ENCODE measurements at regions not wholly inside any gene's neighbourhood (a gene's known extent, or its start where the extent isn't known, plus 50 kb on each side); places are given as distances from the start of the nearest gene placed in this dataset.

GRCh38 chrX:45885931-45886330 is 659.3 kb downstream of the ZNF674 start:
- no peak for TF ChIP-seq CTCF (conservative IDR thresholded peaks at IDR 0.05; ENCODE audit: control insufficient read depth, insufficient read depth, low read depth, low read length)
- no peak for DNase-seq (ENCODE audit: low read depth)
- H3K4me3 ChIP-seq (ENCODE audit: control insufficient read depth, low read depth, low read length), result no peak overlapping the region

- no peak for TF ChIP-seq CTCF (conservative IDR thresholded peaks at IDR 0.05; ENCODE audit: control insufficient read depth, insufficient read depth, low read depth, low read length)
- no peak overlapping the region for H3K4me3 ChIP-seq (ENCODE audit: control insufficient read depth, low read depth, low read length)
- DNase-seq (ENCODE audit: low read depth), result no peak
These were observed 665.7 kb downstream of the ZNF674 start for GRCh38 chrX:45879512-45879911.

- no peak for DNase-seq (ENCODE audit: low read depth)
- no peak overlapping the region for H3K4me3 ChIP-seq (ENCODE audit: control insufficient read depth, low read depth, low read length)
- TF ChIP-seq CTCF (conservative IDR thresholded peaks at IDR 0.05; ENCODE audit: control insufficient read depth, insufficient read depth, low read depth, low read length), result no peak
These were observed 669.0 kb downstream of the ZNF674 start for GRCh38 chrX:45876206-45876605.

GRCh38 chrX:45873781-45874180 is 671.4 kb downstream of the ZNF674 start:
- TF ChIP-seq CTCF (conservative IDR thresholded peaks at IDR 0.05; ENCODE audit: control insufficient read depth, insufficient read depth, low read depth, low read length), result no peak
- H3K4me3 ChIP-seq (ENCODE audit: control insufficient read depth, low read depth, low read length), result no peak overlapping the region
- no peak for DNase-seq (ENCODE audit: low read depth)

- TF ChIP-seq CTCF (conservative IDR thresholded peaks at IDR 0.05; ENCODE audit: control insufficient read depth, insufficient read depth, low read depth, low read length), result no peak
- no peak for DNase-seq (ENCODE audit: low read depth)
- no peak overlapping the region for H3K4me3 ChIP-seq (ENCODE audit: control insufficient read depth, low read depth, low read length)
These were observed 671.8 kb upstream of the DIPK2B start for GRCh38 chrX:45872480-45872879.

- H3K4me3 ChIP-seq (ENCODE audit: control insufficient read depth, low read depth, low read length), result no peak overlapping the region
- no peak for TF ChIP-seq CTCF (conservative IDR thresholded peaks at IDR 0.05; ENCODE audit: control insufficient read depth, insufficient read depth, low read depth, low read length)
- DNase-seq (ENCODE audit: low read depth), result no peak
These were observed 667.7 kb upstream of the DIPK2B start for GRCh38 chrX:45868425-45868824.

- DNase-seq (ENCODE audit: low read depth), result no peak
- no peak overlapping the region for H3K4me3 ChIP-seq (ENCODE audit: control insufficient read depth, low read depth, low read length)
- TF ChIP-seq CTCF (conservative IDR thresholded peaks at IDR 0.05; ENCODE audit: control insufficient read depth, insufficient read depth, low read depth, low read length), result no peak
These were observed 662.1 kb upstream of the DIPK2B start for GRCh38 chrX:45862801-45863200.
